ENCODE measurements at regions not wholly inside any gene's neighbourhood (a gene's known extent, or its start where the extent isn't known, plus 50 kb on each side); places are given as distances from the start of the nearest gene placed in this dataset.
A peak's percentile ranks its signal among the peaks of the same experiment; 100 is the strongest.

- FAIRE-seq (peak; percentile 67), DNase-seq (ENCODE audit: low spot score) (peak; percentile 13), ATAC-seq (no peak; the same call in 2 of the 3 replicates)
- no peaks in the 10 kb centered on the region for H3K36me3 ChIP-seq (replicated peaks in 1 of 2; ENCODE audit: control insufficient read depth in 1 of 2, insufficient read depth in 2 of 2, low read length in 2 of 2)
- no TSS peak for BruUV-seq (replicated peaks)
- no peak overlapping the region for H3K27ac ChIP-seq (ENCODE audit: extremely low read length, insufficient read depth, low read length)
- no peaks in the 10 kb centered on the region for H3K9me3 ChIP-seq (ENCODE audit: low read length)
- intact Hi-C loops (cut with micrococcal nuclease; ENCODE audit: unreplicated experiment) (loop anchor here (1.0 to 5.0 kb wide), 2 partner anchors 174 to 284 kb away; no protein-coding TSS in a partner anchor), in situ Hi-C loops (cut with HindIII; ENCODE audit: extremely low pct_ligation_motif_present, low pct_unique_long_range_greater_than_20kb) (no loop called here)
- ChIA-PET POLR2A (no interaction called here), CTCF (ENCODE audit: low intra/inter-chr PET ratio, low total read pairs) (interaction anchor here (0.7 to 1.2 kb wide), 2 partner anchors 173 to 284 kb away, joined by 3 to 5 read pairs; no protein-coding TSS in a partner anchor)
- WGBS (ENCODE audit: low lambda C conversion rate) = 10% methylated on average over 4 of the region's 4 CpGs
- no peaks in the 10 kb centered on the region; the same call in 1 of the 2 replicates for H3K4me1 ChIP-seq (ENCODE audit: insufficient read depth, low read length)
- H3K79me2 ChIP-seq (ENCODE audit: insufficient read depth, low read length) = no peaks in the 10 kb centered on the region
- H3K4me3 ChIP-seq (replicated peaks in 1 of 3; ENCODE audit: insufficient read depth in 1 of 3, low read depth in 2 of 3, low read length in 3 of 3) = no peak overlapping the region
- no peaks in the 10 kb centered on the region for H4K20me1 ChIP-seq (ENCODE audit: insufficient read depth, low read length)
- H3K4me2 ChIP-seq (ENCODE audit: low read depth, low read length) = no peak overlapping the region
- no peak overlapping the region for H2AFZ ChIP-seq (ENCODE audit: low read length)
- no peaks in the 10 kb centered on the region; a peak in 2 of 5 replicates for H3K27me3 ChIP-seq (ENCODE audit: control insufficient read depth in 1 of 2, insufficient read depth in 2 of 2, low read length in 2 of 2)
- no peak overlapping the region for H3K9ac ChIP-seq (ENCODE audit: insufficient read depth, low read depth, low read length)
- no peak for TF ChIP-seq ZNF256 (CRISPR knock-in tag; conservative IDR thresholded peaks at IDR 0.05)
- no peak for TF ChIP-seq THAP11 (CRISPR knock-in tag; IDR thresholded peaks at IDR 0.05)
- no peak for TF ChIP-seq FOXA3 (CRISPR knock-in tag; IDR thresholded peaks at IDR 0.05)
- TF ChIP-seq CTCF (CRISPR knock-in tag; IDR thresholded peaks at IDR 0.05) = peak; percentile 49
- TF ChIP-seq ZNF333 (CRISPR knock-in tag; IDR thresholded peaks at IDR 0.05; ENCODE audit: borderline replicate concordance) = no peak
- TF ChIP-seq REST (IDR thresholded peaks at IDR 0.05; ENCODE audit: borderline replicate concordance in 1 of 2, low read depth in 1 of 2, low read length in 2 of 2) = no peak
- TF ChIP-seq HDAC2 (CRISPR knock-in tag; IDR thresholded peaks at IDR 0.05) = no peak
- no peak for TF ChIP-seq JUN (CRISPR knock-in tag; IDR thresholded peaks at IDR 0.05)
- no peak for TF ChIP-seq ZZZ3 (CRISPR knock-in tag; IDR thresholded peaks at IDR 0.05; ENCODE audit: borderline replicate concordance)
- peak; percentile 29; the same call in 1 of the 2 replicates for TF ChIP-seq STAG1 (CRISPR knock-in tag; IDR thresholded peaks at IDR 0.05)
- peak; percentile 52; the same call in 1 of the 2 replicates for TF ChIP-seq SMC3 (IDR thresholded peaks at IDR 0.05; ENCODE audit: low read length)
- TF ChIP-seq ZNF354B (CRISPR knock-in tag; IDR thresholded peaks at IDR 0.05) = no peak
- TF ChIP-seq ATAD3A (CRISPR knock-in tag; IDR thresholded peaks at IDR 0.05) = no peak
- no peak for TF ChIP-seq MYC (CRISPR knock-in tag; IDR thresholded peaks at IDR 0.05; ENCODE audit: borderline replicate concordance)
- TF ChIP-seq KDM5A (IDR thresholded peaks at IDR 0.05; ENCODE audit: borderline replicate concordance, low read length) = no peak
- TF ChIP-seq PRDM10 (CRISPR knock-in tag; IDR thresholded peaks at IDR 0.05; ENCODE audit: low read depth) = no peak
These were observed 426.5 kb upstream of the RASGRP1 start for GRCh38 chr15:38991126-38991525.
